ENCODE measurements at regions not wholly inside any gene's neighbourhood (a gene's known extent, or its start where the extent isn't known, plus 50 kb on each side); places are given as distances from the start of the nearest gene placed in this dataset.
"Not testable (repeated sequence)": the region's sequence is repeated elsewhere in the genome, so short reads cannot be mapped to it uniquely, and the experiment has no call there.

DNA sequence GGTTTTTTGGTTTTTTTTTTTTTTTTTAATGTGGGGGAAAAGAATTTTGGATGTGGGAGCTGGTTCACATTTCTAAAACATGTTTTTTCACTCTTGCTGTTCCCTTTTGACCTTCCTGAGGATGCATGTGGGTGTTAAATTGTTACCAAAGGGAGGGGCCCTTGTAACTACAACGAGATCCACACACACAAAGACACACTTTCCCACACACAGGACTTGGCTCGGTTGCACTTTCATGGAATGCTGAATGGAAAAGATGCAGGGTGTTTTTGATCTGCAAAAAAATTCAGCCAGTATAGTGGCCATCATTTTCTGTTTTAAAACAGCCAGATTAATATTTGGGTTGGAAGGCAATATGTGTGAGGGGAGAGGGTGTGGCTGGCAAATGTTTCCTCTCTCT, 576.9 kb downstream of the EBF1 start:
- in situ Hi-C loops (cut with MboI; ENCODE audit: low sequenced_read_pairs): no loop called here

DNA sequence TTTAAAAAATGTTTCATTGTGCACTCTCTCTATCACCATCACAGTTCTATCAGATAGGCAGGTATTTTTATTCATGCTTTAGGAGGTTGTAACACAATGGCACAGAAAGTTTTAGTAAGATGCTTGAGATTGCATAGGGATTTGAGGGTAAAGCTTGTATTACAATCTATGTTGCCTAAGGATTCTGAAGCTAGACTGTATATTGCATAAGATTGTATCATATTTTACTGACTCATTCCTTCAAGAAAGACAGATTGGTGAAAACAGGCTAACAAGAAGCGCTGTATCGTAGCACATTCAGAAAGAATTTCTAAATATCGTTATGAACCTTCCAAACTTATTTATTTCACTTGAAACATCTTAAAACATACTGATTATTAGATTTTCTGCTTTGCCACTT, 577.7 kb downstream of the EBF1 start:
- in situ Hi-C loops (cut with MboI; ENCODE audit: low sequenced_read_pairs): no loop called here

GRCh38 chr5:158519433-158520021, 580.2 kb downstream of the EBF1 start:
- in situ Hi-C loops (cut with MboI; ENCODE audit: low sequenced_read_pairs): no loop called here

GRCh38 chr5:158516521-158516920, 583.2 kb downstream of the EBF1 start:
- in situ Hi-C loops (cut with MboI; ENCODE audit: low sequenced_read_pairs): no loop called here

- in situ Hi-C loops (cut with MboI; ENCODE audit: low sequenced_read_pairs): no loop called here
Measured at GRCh38 chr5:158514986-158515359, 584.7 kb downstream of the EBF1 start.

GRCh38 chr5:158514319-158514985, 585.3 kb downstream of the EBF1 start:
- in situ Hi-C loops (cut with MboI; ENCODE audit: low sequenced_read_pairs): no loop called here

DNA sequence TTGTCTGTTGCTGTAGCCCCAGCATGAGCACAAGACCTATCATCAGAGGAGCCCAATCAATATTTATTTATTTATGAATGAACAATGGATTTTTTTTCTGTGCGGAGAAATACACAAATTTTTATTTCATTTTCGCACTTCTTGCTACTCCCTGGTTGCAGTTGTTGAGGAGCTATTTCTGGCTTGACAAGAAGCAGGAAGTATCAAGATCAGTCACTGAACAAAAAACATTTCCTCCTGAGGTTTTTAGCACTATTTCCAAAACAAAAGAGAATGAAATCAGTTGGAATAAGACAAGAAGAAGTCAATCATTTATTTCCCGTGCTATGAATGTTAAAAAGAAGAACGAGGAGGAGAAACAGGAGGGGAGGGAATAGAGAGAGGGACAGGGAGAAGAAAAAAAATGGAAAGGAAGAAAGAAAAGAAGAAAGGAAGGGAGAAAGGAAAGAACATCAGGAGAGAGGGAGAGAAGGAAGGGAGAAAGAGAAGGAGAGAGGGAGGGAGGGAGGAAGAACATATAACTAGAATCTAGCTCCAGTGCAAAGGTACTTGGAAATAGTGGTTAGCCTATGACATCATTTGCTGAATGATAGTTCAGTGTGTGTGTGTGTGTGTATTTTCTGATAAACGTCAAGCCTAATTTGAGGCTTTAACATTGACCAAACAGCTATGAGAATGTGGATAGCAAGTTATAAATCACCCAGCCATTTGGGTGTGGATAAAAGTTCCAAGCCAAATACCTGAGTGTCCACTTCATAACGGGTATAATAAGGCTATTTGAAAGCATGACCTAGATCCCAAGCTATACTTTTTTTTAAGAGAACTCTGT, 586.0 kb downstream of the EBF1 start:
- in situ Hi-C loops (cut with MboI; ENCODE audit: low sequenced_read_pairs): no loop called here

- in situ Hi-C loops (cut with MboI; ENCODE audit: low sequenced_read_pairs): no loop called here
Measured at GRCh38 chr5:158511454-158511853, 588.3 kb downstream of the EBF1 start.

GRCh38 chr5:158510479-158510878, 589.2 kb downstream of the EBF1 start:
- in situ Hi-C loops (cut with MboI; ENCODE audit: low sequenced_read_pairs): no loop called here

GRCh38 chr5:158506648-158507047, 593.1 kb downstream of the EBF1 start:
- in situ Hi-C loops (cut with MboI; ENCODE audit: low sequenced_read_pairs): no loop called here

- in situ Hi-C loops (cut with MboI; ENCODE audit: low sequenced_read_pairs): no loop called here
Measured at GRCh38 chr5:158502686-158503085, 597.0 kb downstream of the EBF1 start.

DNA sequence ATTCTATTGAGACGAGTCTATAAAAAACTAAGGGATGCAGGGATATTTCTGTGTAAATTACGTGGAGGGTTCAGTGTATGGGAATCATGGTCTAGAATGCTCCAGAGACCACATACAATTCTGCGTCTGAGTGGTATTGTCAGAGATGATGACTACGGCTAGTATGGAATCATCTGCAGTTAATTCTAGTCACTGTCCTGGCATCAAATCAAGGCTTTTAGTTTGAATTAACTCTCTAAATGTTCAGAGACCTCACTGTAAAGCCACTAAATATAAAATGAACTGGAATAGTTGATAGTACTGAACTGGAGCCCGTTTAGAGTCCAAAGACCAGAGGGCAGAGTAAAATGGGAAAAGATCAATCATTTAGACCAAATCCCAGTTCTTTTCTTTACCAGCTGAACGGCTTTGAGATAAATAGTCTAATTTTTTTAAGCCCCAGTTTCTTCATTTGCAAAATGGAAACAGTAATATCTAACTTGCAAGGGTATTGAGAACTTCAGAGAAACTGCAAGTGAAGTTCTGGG, 599.8 kb downstream of the EBF1 start:
- in situ Hi-C loops (cut with MboI; ENCODE audit: low sequenced_read_pairs): no loop called here

- in situ Hi-C loops (cut with MboI; ENCODE audit: low sequenced_read_pairs): no loop called here
Measured at GRCh38 chr5:158499075-158499891, 600.4 kb downstream of the EBF1 start.

GRCh38 chr5:158496624-158497023, 603.1 kb downstream of the EBF1 start:
- in situ Hi-C loops (cut with MboI; ENCODE audit: low sequenced_read_pairs): no loop called here

DNA sequence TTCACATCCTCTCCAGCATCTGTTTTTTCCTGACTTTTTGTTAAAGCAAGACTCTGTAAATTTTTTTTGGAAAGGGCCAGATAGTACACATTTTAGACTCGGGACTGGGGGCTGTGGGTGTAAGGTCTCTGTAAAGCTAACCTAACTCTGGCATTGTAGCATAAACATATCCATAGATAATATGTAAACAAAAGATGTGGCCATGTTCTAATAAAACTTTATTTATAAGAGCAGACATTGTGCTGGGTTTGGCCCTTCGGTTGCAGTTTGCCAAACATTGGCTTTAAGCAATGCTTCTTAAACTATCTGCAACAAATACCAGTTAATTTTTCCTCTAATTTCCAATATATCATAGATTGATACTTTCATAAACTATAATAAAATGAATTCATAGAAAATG, 605.2 kb downstream of the EBF1 start:
- in situ Hi-C loops (cut with MboI; ENCODE audit: low sequenced_read_pairs): no loop called here

DNA sequence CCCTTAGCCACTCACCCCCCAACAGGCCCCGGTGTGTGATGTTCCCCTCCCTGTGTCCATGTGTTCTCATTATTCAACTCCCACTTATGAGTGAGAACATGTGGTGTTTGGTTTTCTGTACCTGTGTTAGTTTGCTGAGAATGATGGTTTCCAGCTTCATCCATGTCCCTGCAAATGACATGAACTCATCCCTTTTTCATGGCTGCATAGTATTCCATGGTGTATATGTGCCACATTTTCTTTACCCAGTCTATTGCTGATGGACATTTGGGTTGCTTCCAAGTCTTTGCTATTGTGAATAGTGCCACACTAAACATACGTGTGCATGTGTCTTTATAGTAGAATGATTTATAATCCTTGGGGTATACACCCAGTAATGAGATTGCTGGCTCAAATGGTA, 605.7 kb downstream of the EBF1 start:
- in situ Hi-C loops (cut with MboI; ENCODE audit: low sequenced_read_pairs): not testable (repeated sequence)

- in situ Hi-C loops (cut with MboI; ENCODE audit: low sequenced_read_pairs): no loop called here
Measured at GRCh38 chr5:158492841-158493242, 606.9 kb downstream of the EBF1 start.

- in situ Hi-C loops (cut with MboI; ENCODE audit: low sequenced_read_pairs): no loop called here
Measured at GRCh38 chr5:158492136-158492535, 607.6 kb downstream of the EBF1 start.

GRCh38 chr5:158487664-158488063, 612.1 kb downstream of the EBF1 start:
- in situ Hi-C loops (cut with MboI; ENCODE audit: low sequenced_read_pairs): no loop called here

- in situ Hi-C loops (cut with MboI; ENCODE audit: low sequenced_read_pairs): no loop called here
Measured at GRCh38 chr5:158487156-158487555, 612.6 kb downstream of the EBF1 start.

- in situ Hi-C loops (cut with MboI; ENCODE audit: low sequenced_read_pairs): no loop called here
Measured at GRCh38 chr5:158486566-158486965, 613.1 kb downstream of the EBF1 start.

Measured in HL-60/S4 treated with phorbol 12-myristate 13-acetate at 8.2 ng/mL for 4 days and 3 days (cell line).